Activated T-cell treated with anti-CD3 and anti-CD28 coated beads, Interleukin-2, amount 50 U/mL, for 4 hours (primary cell): ENCODE measurements at regions not wholly inside any gene's neighbourhood (a gene's known extent, or its start where the extent isn't known, plus 50 kb on each side); places are given as distances from the start of the nearest gene placed in this dataset.
"Not testable (repeated sequence)": the region's sequence is repeated elsewhere in the genome, so short reads cannot be mapped to it uniquely, and the experiment has no call there.

Experiments used
- ATAC-seq, 2 donors: fragments of 200-7000 bp; cut with Tn5 transposase; one replicate each; pipeline ENCODE4 v1.10.0; 2021
- DNase-seq: peaks from one replicate; pipeline ENCODE4 v3.0.0-alpha.2; 2020
- H3K27me3 Mint-ChIP-seq: one replicate; pipeline ENCODE4 v1.8.0; 2021; ENCODE audit warnings: low read depth, mixed read lengths
- H3K36me3 Mint-ChIP-seq: one replicate; pipeline ENCODE4 v1.8.0; 2022; ENCODE audit warnings: mixed read lengths; ENCODE audit not compliant: insufficient read depth
- H3K4me1 Mint-ChIP-seq: one replicate; pipeline ENCODE4 v1.8.0; 2021; ENCODE audit warnings: low read depth, mixed read lengths
- H3K4me3 Mint-ChIP-seq: one replicate; pipeline ENCODE4 v1.8.0; 2021; ENCODE audit warnings: mild to moderate bottlenecking, moderate library complexity, mixed read lengths
- H3K9me3 Mint-ChIP-seq: one replicate; pipeline ENCODE4 v1.8.0; 2021; ENCODE audit warnings: mixed read lengths

GRCh38 chr9:41839786-41840185 is 289.4 kb downstream of the CNTNAP3B start:
- H3K4me1 Mint-ChIP-seq, ATAC-seq, H3K36me3 Mint-ChIP-seq, H3K9me3 Mint-ChIP-seq, DNase-seq, H3K4me3 Mint-ChIP-seq, H3K27me3 Mint-ChIP-seq: not testable (repeated sequence)

- not testable (repeated sequence) for H3K9me3 Mint-ChIP-seq, H3K4me1 Mint-ChIP-seq, H3K27me3 Mint-ChIP-seq, H3K4me3 Mint-ChIP-seq, H3K36me3 Mint-ChIP-seq, DNase-seq
- peak in 1 of 2 donors; percentile 23 for ATAC-seq
Observed at GRCh38 chr9:41838953-41839352, 290.3 kb downstream of the CNTNAP3B start.

DNA sequence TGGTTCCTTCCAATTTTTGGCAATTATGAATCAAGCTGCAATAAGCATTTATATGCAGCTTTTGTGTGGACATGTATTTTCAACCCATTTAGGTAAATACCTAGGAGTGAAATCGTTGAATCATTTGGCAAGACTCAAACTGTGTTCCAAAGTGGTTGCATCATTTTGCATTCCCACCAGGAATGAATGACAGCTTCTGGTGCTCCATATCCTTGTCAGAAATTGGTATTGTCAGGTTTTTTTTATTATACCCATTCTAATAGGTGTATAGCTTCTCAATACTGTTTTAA is 290.7 kb downstream of the CNTNAP3B start:
- ATAC-seq, H3K36me3 Mint-ChIP-seq, DNase-seq, H3K9me3 Mint-ChIP-seq, H3K27me3 Mint-ChIP-seq, H3K4me3 Mint-ChIP-seq, H3K4me1 Mint-ChIP-seq: not testable (repeated sequence)

- H3K4me1 Mint-ChIP-seq, H3K36me3 Mint-ChIP-seq, ATAC-seq: not testable (repeated sequence)
Observed at GRCh38 chr9:41837684-41838561, 291.3 kb downstream of the CNTNAP3B start.

GRCh38 chr9:41833108-41833507 is 296.1 kb downstream of the CNTNAP3B start:
- not testable (repeated sequence) for H3K9me3 Mint-ChIP-seq, H3K27me3 Mint-ChIP-seq, DNase-seq, H3K36me3 Mint-ChIP-seq, H3K4me1 Mint-ChIP-seq, H3K4me3 Mint-ChIP-seq
- ATAC-seq = peak in 1 of 2 donors; percentile 34

More at GRCh38 chr9:41837684-41838561, 291.3 kb downstream of the CNTNAP3B start:
- not testable (repeated sequence) for H3K4me3 Mint-ChIP-seq, H3K27me3 Mint-ChIP-seq, H3K9me3 Mint-ChIP-seq, DNase-seq

DNA sequence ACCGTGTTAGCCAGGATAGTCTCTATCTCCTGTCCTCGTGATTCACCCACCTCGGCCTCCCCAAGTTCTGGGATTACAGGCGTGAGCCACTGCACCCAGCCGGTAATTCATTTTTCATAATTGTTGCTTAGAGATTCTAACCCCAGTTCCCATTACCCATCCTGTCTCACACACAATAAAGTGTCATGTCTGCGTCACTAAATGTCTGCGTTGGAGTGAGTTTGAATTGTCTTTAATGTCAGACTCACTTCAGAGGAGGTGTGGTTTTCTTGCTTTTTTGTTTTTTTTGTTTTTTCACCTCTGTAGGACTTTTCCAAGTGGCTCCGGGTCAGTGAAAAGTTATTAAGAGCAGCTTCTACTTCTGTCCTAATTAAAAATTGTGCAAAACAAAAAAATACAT is 304.5 kb downstream of the CNTNAP3B start:
- not testable (repeated sequence) for H3K4me1 Mint-ChIP-seq, ATAC-seq, DNase-seq, H3K9me3 Mint-ChIP-seq, H3K4me3 Mint-ChIP-seq, H3K27me3 Mint-ChIP-seq, H3K36me3 Mint-ChIP-seq

- H3K4me1 Mint-ChIP-seq, H3K27me3 Mint-ChIP-seq, H3K9me3 Mint-ChIP-seq, DNase-seq, H3K36me3 Mint-ChIP-seq, H3K4me3 Mint-ChIP-seq, ATAC-seq: not testable (repeated sequence)
Observed at GRCh38 chr9:41802706-41803105, 326.5 kb downstream of the CNTNAP3B start.

GRCh38 chr9:41798684-41799083 is 330.5 kb downstream of the CNTNAP3B start:
- H3K4me1 Mint-ChIP-seq, ATAC-seq, H3K36me3 Mint-ChIP-seq, H3K27me3 Mint-ChIP-seq, DNase-seq, H3K9me3 Mint-ChIP-seq, H3K4me3 Mint-ChIP-seq: not testable (repeated sequence)

- DNase-seq, H3K9me3 Mint-ChIP-seq, H3K27me3 Mint-ChIP-seq, H3K4me1 Mint-ChIP-seq, H3K36me3 Mint-ChIP-seq, ATAC-seq, H3K4me3 Mint-ChIP-seq: not testable (repeated sequence)
Observed at GRCh38 chr9:41790719-41791363, 338.4 kb downstream of the CNTNAP3B start.

- H3K4me1 Mint-ChIP-seq, DNase-seq, ATAC-seq: not testable (repeated sequence)
Observed at GRCh38 chr9:41790007-41790406, 339.2 kb downstream of the CNTNAP3B start.

DNA sequence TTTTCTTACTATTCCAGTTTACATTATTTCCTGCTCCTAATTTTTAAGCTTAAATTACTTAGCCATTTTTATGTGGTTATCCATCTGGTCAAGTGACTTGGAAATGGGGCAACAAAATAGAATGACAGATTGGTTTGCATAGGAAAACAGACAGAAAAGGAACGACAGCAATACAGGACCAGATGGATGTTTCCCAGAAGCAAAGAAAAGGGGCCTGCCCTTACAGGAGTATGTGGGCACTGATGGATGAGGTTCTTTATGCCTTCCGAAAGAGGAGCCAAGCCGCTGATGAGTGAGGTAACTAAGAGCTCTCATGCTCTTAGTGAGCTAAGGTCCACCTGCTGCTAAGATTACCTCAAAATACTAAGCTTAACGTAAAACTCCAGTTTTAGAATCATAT is 339.8 kb downstream of the CNTNAP3B start:
- not testable (repeated sequence) for H3K4me3 Mint-ChIP-seq, H3K27me3 Mint-ChIP-seq, ATAC-seq, H3K9me3 Mint-ChIP-seq, DNase-seq, H3K4me1 Mint-ChIP-seq, H3K36me3 Mint-ChIP-seq

More at GRCh38 chr9:41790007-41790406, 339.2 kb downstream of the CNTNAP3B start:
- H3K9me3 Mint-ChIP-seq, H3K4me3 Mint-ChIP-seq, H3K27me3 Mint-ChIP-seq, H3K36me3 Mint-ChIP-seq: not testable (repeated sequence)

- ATAC-seq, H3K4me1 Mint-ChIP-seq, DNase-seq, H3K4me3 Mint-ChIP-seq, H3K9me3 Mint-ChIP-seq, H3K27me3 Mint-ChIP-seq, H3K36me3 Mint-ChIP-seq: not testable (repeated sequence)
Observed at GRCh38 chr9:41787951-41788350, 341.3 kb downstream of the CNTNAP3B start.

GRCh38 chr9:41787270-41787669 is 342.0 kb downstream of the CNTNAP3B start:
- DNase-seq, H3K4me1 Mint-ChIP-seq, H3K9me3 Mint-ChIP-seq, H3K4me3 Mint-ChIP-seq, ATAC-seq, H3K36me3 Mint-ChIP-seq, H3K27me3 Mint-ChIP-seq: not testable (repeated sequence)

DNA sequence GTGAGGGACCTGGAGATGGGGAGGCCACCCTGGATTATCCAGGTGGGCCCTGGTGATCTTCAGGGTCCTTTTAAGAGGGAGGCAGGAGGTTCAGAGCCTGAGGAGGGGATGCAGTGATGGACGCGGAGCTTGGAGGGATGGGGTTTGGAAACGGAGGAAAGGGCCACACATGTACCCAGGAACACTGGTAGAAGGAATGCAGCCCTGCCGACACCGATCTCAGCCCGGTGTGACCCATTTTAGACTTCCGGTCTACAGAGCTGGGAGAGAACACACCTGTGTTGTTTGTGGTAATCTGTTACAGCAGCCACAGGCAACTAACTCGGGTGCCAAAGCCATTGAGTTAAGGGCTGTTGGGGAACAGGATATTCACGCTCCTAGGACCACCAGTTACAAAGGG is 345.2 kb downstream of the CNTNAP3B start:
- not testable (repeated sequence) for H3K4me3 Mint-ChIP-seq, ATAC-seq, H3K36me3 Mint-ChIP-seq, H3K9me3 Mint-ChIP-seq, H3K4me1 Mint-ChIP-seq, H3K27me3 Mint-ChIP-seq, DNase-seq
